IMR-90 (cell line): ENCODE measurements at regions not wholly inside any gene's neighbourhood (a gene's known extent, or its start where the extent isn't known, plus 50 kb on each side); places are given as distances from the start of the nearest gene placed in this dataset.

Experiments
- ATAC-seq: fragments of 200-7000 bp; cut with Tn5 transposase; 2 replicates; pipeline ENCODE4 v1.9.1; 2020; ENCODE audit warnings: low read depth, mild to moderate bottlenecking, moderate library complexity
- BruUV-seq: library from RNA; stranded (reverse); fragments of 400-500 nt; replicated peaks from 2 replicates; lab custom pipeline; 2021; lab: Mats Ljungman, UMichigan
- CTCF ChIA-PET: fragments of 300-600 bp; formaldehyde crosslinking; extraction: SDS; loops from one replicate; lab custom pipeline; 2021; ENCODE audit warnings: antibody characterized with exemption; lab: Yijun Ruan, JAX
- POLR2A ChIA-PET: fragments of 300-600 bp; sonication (Branson Sonifier 250); formaldehyde crosslinking; loops from one replicate; lab custom pipeline; 2022; ENCODE audit warnings: antibody characterized with exemption; ENCODE audit not compliant: unreplicated experiment; lab: Charles Lee
- DNase-seq: peaks from one replicate; pipeline ENCODE4 v3.0.0; 2013
- H2AFZ ChIP-seq: replicated peaks from 2 replicates; pipeline ENCODE3; 2013; ENCODE audit warnings: low read length, mild to moderate bottlenecking; ENCODE audit not compliant: poor library complexity
- H2AK5ac ChIP-seq: 2 replicates; pipeline ENCODE4 v1.6.1; 2013; ENCODE audit warnings: low read depth, low read length, inconsistent platforms
- H2AK9ac ChIP-seq: replicated peaks from 2 replicates; pipeline ENCODE3; 2013; ENCODE audit warnings: mild to moderate bottlenecking, low read depth, low read length, moderate library complexity; ENCODE audit not compliant: poor library complexity
- H2BK120ac ChIP-seq: 2 replicates; pipeline ENCODE4 v1.6.1; 2013; ENCODE audit warnings: low read depth, low read length, inconsistent platforms
- H2BK15ac ChIP-seq: 3 replicates; pipeline ENCODE4 v1.6.1; 2013; ENCODE audit warnings: low read depth, low read length, inconsistent platforms
- H2BK20ac ChIP-seq: 2 replicates; pipeline ENCODE4 v1.6.1; 2013; ENCODE audit warnings: low read depth, mild to moderate bottlenecking, inconsistent platforms, low read length, moderate library complexity
- H2BK5ac ChIP-seq: 2 replicates; pipeline ENCODE4 v1.6.1; 2013; ENCODE audit warnings: mild to moderate bottlenecking, low read depth, low read length, inconsistent platforms; ENCODE audit not compliant: poor library complexity, severe bottlenecking
- H3K14ac ChIP-seq: replicated peaks from 2 replicates; pipeline ENCODE4 v1.6.1; 2013; ENCODE audit warnings: low read depth, low read length, inconsistent platforms
- H3K18ac ChIP-seq: 2 replicates; pipeline ENCODE4 v1.6.1; 2013; ENCODE audit warnings: low read depth, low read length, control low read depth
- H3K23ac ChIP-seq: 2 replicates; pipeline ENCODE4 v1.6.1; 2013; ENCODE audit warnings: low read depth, low read length, inconsistent platforms
- H3K27ac ChIP-seq: 2 replicates; pipeline ENCODE4 v1.5.1; 2013; ENCODE audit warnings: mild to moderate bottlenecking, control low read depth, low read length; ENCODE audit not compliant: insufficient read depth
- H3K27me3 ChIP-seq: 2 replicates; pipeline ENCODE4 v1.6.1; 2013; ENCODE audit warnings: low read length; ENCODE audit not compliant: control insufficient read depth, insufficient read depth
- H3K36me3 ChIP-seq: 2 replicates; pipeline ENCODE4 v1.6.1; 2013; ENCODE audit warnings: low read length, mixed read lengths; ENCODE audit not compliant: control insufficient read depth, insufficient read depth
- H3K4ac ChIP-seq: 2 replicates; pipeline ENCODE4 v1.6.1; 2013; ENCODE audit warnings: low read depth, low read length, inconsistent platforms
- H3K4me1 ChIP-seq: 2 replicates; pipeline ENCODE4 v1.6.1; 2013; ENCODE audit warnings: low read length, mixed read lengths; ENCODE audit not compliant: control insufficient read depth, insufficient read depth
- H3K4me2 ChIP-seq: 2 replicates; pipeline ENCODE4 v1.6.1; 2013; ENCODE audit warnings: low read depth, mild to moderate bottlenecking, control low read depth, low read length, moderate library complexity
- H3K4me3 ChIP-seq: 2 replicates; pipeline ENCODE4 v1.5.1; 2013; ENCODE audit warnings: low read depth, mild to moderate bottlenecking, control low read depth, low read length, moderate library complexity; ENCODE audit not compliant: insufficient read depth
- H3K56ac ChIP-seq: 2 replicates; pipeline ENCODE4 v1.6.1; 2013; ENCODE audit warnings: low read length, inconsistent platforms; ENCODE audit not compliant: insufficient read depth; ENCODE audit errors: extremely low read depth
- H3K79me1 ChIP-seq, 2 experiments: 2 replicates each; pipeline ENCODE4 v1.6.1; 2013; ENCODE audit warnings: low read length in 2 of 2, inconsistent platforms in 1 of 2, low read depth in 1 of 2
- H3K9ac ChIP-seq: 2 replicates; pipeline ENCODE4 v1.6.1; 2013; ENCODE audit warnings: low read depth, low read length, control low read depth
- H3K9me1 ChIP-seq: 2 replicates; pipeline ENCODE4 v1.6.1; 2013; ENCODE audit warnings: low read length, inconsistent platforms; ENCODE audit not compliant: insufficient read depth
- H3K9me3 ChIP-seq: 2 replicates; pipeline ENCODE4 v1.6.1; 2013; ENCODE audit warnings: low read length; ENCODE audit not compliant: control insufficient read depth, insufficient read depth
- H4K20me1 ChIP-seq: 2 replicates; pipeline ENCODE4 v1.6.1; 2013; ENCODE audit warnings: low read length, inconsistent platforms; ENCODE audit not compliant: insufficient read depth
- H4K5ac ChIP-seq: 2 replicates; pipeline ENCODE4 v1.6.1; 2013; ENCODE audit warnings: mild to moderate bottlenecking, low read depth, low read length, control low read depth
- H4K8ac ChIP-seq, 2 experiments: 2 replicates each; pipeline ENCODE4 v1.6.1; 2013; ENCODE audit warnings: low read depth in 2 of 2, low read length in 2 of 2, control low read depth in 1 of 2, inconsistent platforms in 1 of 2
- H4K91ac ChIP-seq: 2 replicates; pipeline ENCODE4 v1.6.1; 2013; ENCODE audit warnings: low read depth, low read length, inconsistent platforms; ENCODE audit not compliant: insufficient read depth
- BHLHE40 ChIP-seq: fragments of 150-350 bp; IDR thresholded peaks from 2 replicates; pipeline ENCODE4 v1.6.1; 2016; ENCODE audit warnings: mild to moderate bottlenecking, low read depth, low read length
- CHD1 ChIP-seq: IDR thresholded peaks from 2 replicates; pipeline ENCODE4 v1.6.1; 2012; ENCODE audit warnings: low read depth, low read length, improper control_type of control experiment
- CTCF ChIP-seq: conservative IDR thresholded peaks from 2 replicates; pipeline ENCODE4 v1.5.1; 2012; ENCODE audit warnings: mild to moderate bottlenecking, low read depth, low read length, improper control_type of control experiment
- MAFK ChIP-seq: IDR thresholded peaks from 2 replicates; pipeline ENCODE4 v1.6.1; 2012; ENCODE audit warnings: low read depth, low read length, improper control_type of control experiment
- MXI1 ChIP-seq: IDR thresholded peaks from 2 replicates; pipeline ENCODE4 v1.6.1; 2012; ENCODE audit warnings: low read depth, mild to moderate bottlenecking, low read length, moderate library complexity, borderline replicate concordance
- POLR2A ChIP-seq: IDR thresholded peaks from 2 replicates; pipeline ENCODE4 v1.6.1; 2012; ENCODE audit warnings: mild to moderate bottlenecking, low read depth, low read length
- WGBS, 2 experiments: methylation state at CpG; one replicate each; pipeline versions ENCODE4 v1.1.5 to v1.1.7; 2013; ENCODE audit warnings: missing lambda C conversion rate in 2 of 2; ENCODE audit not compliant: insufficient read length in 1 of 2; ENCODE audit errors: extremely low coverage in 2 of 2; 5-methylcytosine and 5-hydroxymethylcytosine counted together
- dilution Hi-C: fragments of 300-500 bp; cut with HindIII; formaldehyde crosslinking; loops from one replicate; pipeline ENCODE4 v1.14.3; 2018; ENCODE audit warnings: low sequenced_read_pairs; ENCODE audit not compliant: unreplicated experiment
- in situ Hi-C: fragments of 300-500 bp; cut with MboI; formaldehyde crosslinking; loops from 3 replicates; pipeline ENCODE4 v1.14.3; 2019; ENCODE audit warnings: low sequenced_read_pairs, inconsistent platforms, mixed read lengths
- intact Hi-C: fragments of 100-400 bp; cut with micrococcal nuclease; formaldehyde crosslinking; loops from 2 replicates; pipeline ENCODE4 v1.10.0; 2022

DNA sequence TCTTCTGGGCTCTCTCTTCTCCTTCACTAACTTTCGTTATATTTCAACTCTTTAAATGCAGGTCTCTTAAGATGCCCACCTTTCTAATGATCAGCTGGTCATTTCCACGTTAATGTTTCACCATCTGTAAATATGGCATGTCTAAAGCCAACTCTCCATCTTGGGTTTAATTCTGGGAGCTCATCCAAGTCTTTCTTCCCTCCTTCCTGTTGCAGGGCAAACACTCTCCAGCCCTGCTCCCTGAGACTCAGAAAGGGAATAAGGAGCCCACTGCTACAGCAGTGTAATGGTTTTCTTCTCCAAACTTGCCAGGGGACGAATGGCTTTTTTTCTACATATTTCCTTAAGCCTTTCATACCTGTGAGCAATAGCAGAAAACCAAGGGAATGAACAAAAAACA is 73.3 kb upstream of the SOX1 start:
- Histone ChIP-seq H3K4me3 (no peak overlapping the region), H3K27ac (no peak overlapping the region), H3K4me1 (no peaks in the 10 kb centered on the region), H2AK9ac (no peak overlapping the region), H3K9ac (no peak overlapping the region), H3K4me2 (no peak overlapping the region), H2AFZ (no peak overlapping the region), H2BK120ac (no peak overlapping the region), H3K27me3 (no peaks in the 10 kb centered on the region), H2AK5ac (no peak overlapping the region), H4K5ac (no peak overlapping the region), H3K18ac (no peak overlapping the region), H3K9me1 (no peaks in the 10 kb centered on the region), H4K20me1 (no peaks in the 10 kb centered on the region), H2BK20ac (no peak overlapping the region), H3K79me1 (no peaks in the 10 kb centered on the region), H3K23ac (no peak overlapping the region), H2BK5ac (no peak overlapping the region), H3K36me3 (no peaks in the 10 kb centered on the region), H4K8ac (no peak overlapping the region), H3K14ac (no peak overlapping the region), H3K56ac (no peak overlapping the region), H3K4ac (no peak overlapping the region), H3K9me3 (peaks cover 33% of the 10 kb centered on the region), H2BK15ac (no peak overlapping the region), H4K91ac (no peak overlapping the region)
- BruUV-seq, result no TSS peak
- CTCF ChIA-PET, result no interaction called here
- dilution Hi-C loops (no loop called here), in situ Hi-C loops (no loop called here), intact Hi-C loops (no loop called here)
- WGBS, 2 experiments, result 6% methylated on average over 3 of the region's 3 CpGs; no CpG with 5 or more reads in 1 of the 2 experiments
- DNase-seq (no peak), ATAC-seq (no peak)
- POLR2A ChIA-PET, result no interaction called here
- TF ChIP-seq CTCF, result no peak
- no peak for TF ChIP-seq CHD1
- no peak for TF ChIP-seq MXI1
- no peak for TF ChIP-seq MAFK
- no peak for TF ChIP-seq POLR2A
- no peak for TF ChIP-seq BHLHE40
